GM23338 (cell line): ENCODE measurements at regions not wholly inside any gene's neighbourhood (a gene's known extent, or its start where the extent isn't known, plus 50 kb on each side); places are given as distances from the start of the nearest gene placed in this dataset.
A peak's percentile ranks its signal among the peaks of the same experiment; 100 is the strongest.

Experiments used
- ATAC-seq: fragments of 200-7000 bp; cut with Tn5 transposase; 3 replicates; pipeline ENCODE4 v1.9.1; 2020
- DNase-seq: peaks from one replicate; pipeline ENCODE4 v3.0.0-alpha.2; 2015; ENCODE audit warnings: low spot score
- H2AFZ ChIP-seq: fragments of 200-600 bp; sonication (generic); 2 replicates; pipeline ENCODE4 v1.8.0; 2016; ENCODE audit warnings: antibody characterized with exemption, mild to moderate bottlenecking, moderate library complexity
- H3F3A ChIP-seq: fragments of 200-600 bp; sonication (generic); replicated peaks from 2 replicates; pipeline ENCODE4 v1.8.0; 2017; ENCODE audit warnings: antibody characterized with exemption, mixed run types, low read depth
- H3K27ac ChIP-seq: fragments of 200-600 bp; sonication (generic); 2 replicates; pipeline ENCODE4 v1.6.1; 2016; ENCODE audit warnings: low read depth
- H3K27me3 ChIP-seq: fragments of 200-600 bp; sonication (generic); 2 replicates; pipeline ENCODE4 v1.8.0; 2016; ENCODE audit warnings: mild to moderate bottlenecking, mixed run types, moderate library complexity; ENCODE audit not compliant: insufficient read depth
- H3K36me3 ChIP-seq: fragments of 200-600 bp; sonication (generic); 2 replicates; pipeline ENCODE4 v1.8.0; 2016; ENCODE audit warnings: mild to moderate bottlenecking; ENCODE audit not compliant: insufficient read depth
- H3K4me1 ChIP-seq: fragments of 200-600 bp; sonication (generic); 2 replicates; pipeline ENCODE4 v1.8.0; 2016; ENCODE audit warnings: mild to moderate bottlenecking, moderate library complexity; ENCODE audit not compliant: insufficient read depth
- H3K4me2 ChIP-seq: fragments of 200-600 bp; sonication (generic); 2 replicates; pipeline ENCODE4 v1.7.1; 2017; ENCODE audit warnings: mixed run types
- H3K4me3 ChIP-seq: fragments of 200-600 bp; sonication (generic); 2 replicates; pipeline ENCODE4 v1.6.1; 2016; ENCODE audit warnings: mixed run types
- H3K79me2 ChIP-seq: fragments of 200-600 bp; sonication (generic); replicated peaks from 2 replicates; pipeline ENCODE4 v1.8.0; 2017; ENCODE audit warnings: mild to moderate bottlenecking; ENCODE audit not compliant: insufficient read depth
- H3K9me2 ChIP-seq: fragments of 200-600 bp; sonication (generic); 2 replicates; pipeline ENCODE4 v1.8.0; 2017; ENCODE audit not compliant: insufficient read depth
- H4K20me1 ChIP-seq: fragments of 200-600 bp; sonication (generic); replicated peaks from 2 replicates; pipeline ENCODE4 v1.8.0; 2017; ENCODE audit warnings: mild to moderate bottlenecking; ENCODE audit not compliant: insufficient read depth
- H3K27ac Mint-ChIP-seq: 2 replicates; pipeline ENCODE4 v1.8.0; 2020; ENCODE audit warnings: inconsistent platforms, mild to moderate bottlenecking, moderate library complexity, mixed read lengths
- H3K27me3 Mint-ChIP-seq: 3 replicates; pipeline ENCODE4 v1.8.0; 2022; ENCODE audit warnings: low read depth, mild to moderate bottlenecking, moderate library complexity, mixed read lengths, inconsistent platforms; ENCODE audit not compliant: insufficient read depth, poor library complexity
- H3K36me3 Mint-ChIP-seq: 3 replicates; pipeline ENCODE4 v1.8.0; 2021; ENCODE audit warnings: low read depth, mild to moderate bottlenecking, inconsistent platforms, moderate library complexity, mixed read lengths
- H3K4me1 Mint-ChIP-seq: 3 replicates; pipeline ENCODE4 v1.8.0; 2020; ENCODE audit warnings: mild to moderate bottlenecking, inconsistent platforms, mixed read lengths
- H3K4me3 Mint-ChIP-seq: 3 replicates; pipeline ENCODE4 v1.8.0; 2021; ENCODE audit warnings: moderate library complexity, mild to moderate bottlenecking, inconsistent platforms, mixed read lengths
- H3K9me3 Mint-ChIP-seq: 3 replicates; pipeline ENCODE4 v1.8.0; 2020; ENCODE audit warnings: moderate library complexity, mild to moderate bottlenecking, inconsistent platforms, mixed read lengths
- CREB1 ChIP-seq: fragments of 250-450 bp; sonication (Bioruptor Pico); IDR thresholded peaks from 2 replicates; pipeline ENCODE4 v1.5.0; 2020; ENCODE audit warnings: low read depth, mild to moderate bottlenecking, moderate library complexity
- EZH2 ChIP-seq: fragments of 200-600 bp; sonication (generic); IDR thresholded peaks from one replicate; pipeline ENCODE4 v1.8.0; 2017; ENCODE audit warnings: antibody characterized with exemption, mild to moderate bottlenecking, low read depth; ENCODE audit not compliant: unreplicated experiment
- EZH2phosphoT487 ChIP-seq: fragments of 200-600 bp; sonication (generic); IDR thresholded peaks from one replicate; pipeline ENCODE4 v1.8.1; 2018; ENCODE audit warnings: antibody characterized with exemption; ENCODE audit not compliant: unreplicated experiment
- JUNB ChIP-seq: IDR thresholded peaks from one replicate; pipeline ENCODE4 v1.6.1; 2016; ENCODE audit warnings: antibody characterized with exemption; ENCODE audit not compliant: unreplicated experiment
- NANOG ChIP-seq: IDR thresholded peaks from 2 replicates; pipeline ENCODE4 v1.6.1; 2016; ENCODE audit warnings: antibody characterized with exemption, borderline replicate concordance
- POLR2AphosphoS5 ChIP-seq: IDR thresholded peaks from 2 replicates; pipeline ENCODE4 v1.6.1; 2016; ENCODE audit warnings: antibody characterized with exemption, low read depth
- STAT1 ChIP-seq: IDR thresholded peaks from one replicate; pipeline ENCODE4 v1.6.1; 2016; ENCODE audit warnings: antibody characterized with exemption; ENCODE audit not compliant: unreplicated experiment
- ZNF114 ChIP-seq: fragments of 250-450 bp; sonication (Bioruptor Pico); IDR thresholded peaks from 2 replicates; pipeline ENCODE4 v1.5.0; 2020; ENCODE audit warnings: mild to moderate bottlenecking, moderate library complexity
- ZNF331 ChIP-seq: fragments of 250-450 bp; sonication (Bioruptor Pico); IDR thresholded peaks from 2 replicates; pipeline ENCODE4 v1.5.0; 2020; ENCODE audit warnings: low read depth, mild to moderate bottlenecking, moderate library complexity
- TF ChIP-seq, protein P1 (sequence below): IDR thresholded peaks from 2 replicates; pipeline ENCODE4 v1.6.1; 2016; ENCODE audit warnings: antibody characterized with exemption
- TF ChIP-seq, protein P2 (sequence below): IDR thresholded peaks from one replicate; pipeline ENCODE4 v1.6.1; 2018; ENCODE audit warnings: antibody characterized with exemption; ENCODE audit not compliant: unreplicated experiment
- TF ChIP-seq, protein P3 (sequence below): fragments of 250-450 bp; sonication (Bioruptor Pico); IDR thresholded peaks from 2 replicates; pipeline ENCODE4 v1.5.0; 2020; ENCODE audit warnings: mild to moderate bottlenecking, moderate library complexity
- TF ChIP-seq, protein P4 (sequence below), 2 experiments: fragments of 200-600 bp in 1 of 2; sonication (generic) in 1 of 2; conservative IDR thresholded peaks; 2 replicates each; pipeline versions ENCODE4 v1.5.1 to v1.6.1; 2016 to 2017; ENCODE audit warnings: antibody characterized with exemption in 2 of 2, low read depth in 2 of 2, mild to moderate bottlenecking in 2 of 2, moderate library complexity in 1 of 2

DNA sequence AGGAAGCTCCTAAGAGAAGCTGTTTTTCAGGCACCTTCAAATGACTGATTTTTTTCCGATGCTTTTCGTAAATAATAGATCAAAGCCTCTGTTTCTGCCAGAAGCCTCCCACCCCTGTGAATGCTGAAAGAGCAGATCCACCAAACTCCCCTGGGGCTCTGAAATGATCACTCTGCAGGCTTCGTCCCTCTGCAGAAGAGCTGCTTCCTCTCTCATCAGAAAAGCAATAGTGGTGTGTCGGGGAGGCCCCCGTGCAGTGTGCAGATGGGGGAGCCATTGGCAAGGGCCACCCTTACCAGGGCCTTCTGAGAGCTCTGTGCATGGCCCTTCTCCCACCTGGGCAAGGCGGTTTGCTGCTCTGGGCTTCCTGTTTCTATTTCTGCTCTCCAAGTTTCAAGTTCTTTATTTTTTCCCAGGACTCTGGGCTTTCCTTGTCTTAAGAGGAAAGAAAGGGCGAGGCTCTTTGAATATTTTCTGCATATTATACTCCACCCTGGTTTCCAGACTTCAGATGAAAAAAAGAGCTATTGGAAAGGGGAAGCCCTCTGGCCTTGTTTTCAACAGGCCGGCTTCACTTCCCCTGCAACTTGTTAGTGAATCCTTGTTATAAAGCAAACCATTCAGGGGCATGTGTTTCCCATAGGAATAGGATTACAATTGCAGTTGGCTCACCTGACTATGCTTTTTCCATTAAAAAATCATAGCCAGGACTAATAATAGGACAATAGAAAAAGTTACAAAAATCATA, 155.2 kb downstream of the TTLL2 start:
- H3K27me3 ChIP-seq: no peaks in the 10 kb centered on the region
- peak; percentile 13; the same call in 1 of the 3 replicates for ATAC-seq

More for the DNA sequence above, 155.2 kb downstream of the TTLL2 start:
- Histone ChIP-seq H3K4me1 (peaks cover 26% of the 10 kb centered on the region), H3F3A (no peaks in the 10 kb centered on the region), H3K79me2 (no peaks in the 10 kb centered on the region), H2AFZ (peak overlapping the region; percentile 82), H3K9me2 (peaks cover 24% of the 10 kb centered on the region), H4K20me1 (no peaks in the 10 kb centered on the region), H3K4me2 (peak overlapping the region; percentile 37), H3K27ac (no peak overlapping the region), H3K36me3 (no peaks in the 10 kb centered on the region), H3K4me3 (no peak overlapping the region)
- peaks cover 44% of the 10 kb centered on the region for H3K4me1 Mint-ChIP-seq
- DNase-seq: no peak
- H3K27ac Mint-ChIP-seq: peak overlapping the region; percentile 42; the same call in 1 of the 2 replicates
- peaks cover 10% of the 10 kb centered on the region for H3K27me3 Mint-ChIP-seq
- H3K9me3 Mint-ChIP-seq: no peaks in the 10 kb centered on the region
- no peaks in the 10 kb centered on the region for H3K36me3 Mint-ChIP-seq
- H3K4me3 Mint-ChIP-seq: no peak overlapping the region
- no peak for TF ChIP-seq STAT1
- TF ChIP-seq, protein P1, sequence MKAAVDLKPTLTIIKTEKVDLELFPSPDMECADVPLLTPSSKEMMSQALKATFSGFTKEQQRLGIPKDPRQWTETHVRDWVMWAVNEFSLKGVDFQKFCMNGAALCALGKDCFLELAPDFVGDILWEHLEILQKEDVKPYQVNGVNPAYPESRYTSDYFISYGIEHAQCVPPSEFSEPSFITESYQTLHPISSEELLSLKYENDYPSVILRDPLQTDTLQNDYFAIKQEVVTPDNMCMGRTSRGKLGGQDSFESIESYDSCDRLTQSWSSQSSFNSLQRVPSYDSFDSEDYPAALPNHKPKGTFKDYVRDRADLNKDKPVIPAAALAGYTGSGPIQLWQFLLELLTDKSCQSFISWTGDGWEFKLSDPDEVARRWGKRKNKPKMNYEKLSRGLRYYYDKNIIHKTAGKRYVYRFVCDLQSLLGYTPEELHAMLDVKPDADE: no peak
- TF ChIP-seq CREB1 (CRISPR knock-in tag): no peak
- TF ChIP-seq JUNB: no peak
- TF ChIP-seq, protein P2, sequence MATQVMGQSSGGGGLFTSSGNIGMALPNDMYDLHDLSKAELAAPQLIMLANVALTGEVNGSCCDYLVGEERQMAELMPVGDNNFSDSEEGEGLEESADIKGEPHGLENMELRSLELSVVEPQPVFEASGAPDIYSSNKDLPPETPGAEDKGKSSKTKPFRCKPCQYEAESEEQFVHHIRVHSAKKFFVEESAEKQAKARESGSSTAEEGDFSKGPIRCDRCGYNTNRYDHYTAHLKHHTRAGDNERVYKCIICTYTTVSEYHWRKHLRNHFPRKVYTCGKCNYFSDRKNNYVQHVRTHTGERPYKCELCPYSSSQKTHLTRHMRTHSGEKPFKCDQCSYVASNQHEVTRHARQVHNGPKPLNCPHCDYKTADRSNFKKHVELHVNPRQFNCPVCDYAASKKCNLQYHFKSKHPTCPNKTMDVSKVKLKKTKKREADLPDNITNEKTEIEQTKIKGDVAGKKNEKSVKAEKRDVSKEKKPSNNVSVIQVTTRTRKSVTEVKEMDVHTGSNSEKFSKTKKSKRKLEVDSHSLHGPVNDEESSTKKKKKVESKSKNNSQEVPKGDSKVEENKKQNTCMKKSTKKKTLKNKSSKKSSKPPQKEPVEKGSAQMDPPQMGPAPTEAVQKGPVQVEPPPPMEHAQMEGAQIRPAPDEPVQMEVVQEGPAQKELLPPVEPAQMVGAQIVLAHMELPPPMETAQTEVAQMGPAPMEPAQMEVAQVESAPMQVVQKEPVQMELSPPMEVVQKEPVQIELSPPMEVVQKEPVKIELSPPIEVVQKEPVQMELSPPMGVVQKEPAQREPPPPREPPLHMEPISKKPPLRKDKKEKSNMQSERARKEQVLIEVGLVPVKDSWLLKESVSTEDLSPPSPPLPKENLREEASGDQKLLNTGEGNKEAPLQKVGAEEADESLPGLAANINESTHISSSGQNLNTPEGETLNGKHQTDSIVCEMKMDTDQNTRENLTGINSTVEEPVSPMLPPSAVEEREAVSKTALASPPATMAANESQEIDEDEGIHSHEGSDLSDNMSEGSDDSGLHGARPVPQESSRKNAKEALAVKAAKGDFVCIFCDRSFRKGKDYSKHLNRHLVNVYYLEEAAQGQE: no peak
- TF ChIP-seq, protein P3, sequence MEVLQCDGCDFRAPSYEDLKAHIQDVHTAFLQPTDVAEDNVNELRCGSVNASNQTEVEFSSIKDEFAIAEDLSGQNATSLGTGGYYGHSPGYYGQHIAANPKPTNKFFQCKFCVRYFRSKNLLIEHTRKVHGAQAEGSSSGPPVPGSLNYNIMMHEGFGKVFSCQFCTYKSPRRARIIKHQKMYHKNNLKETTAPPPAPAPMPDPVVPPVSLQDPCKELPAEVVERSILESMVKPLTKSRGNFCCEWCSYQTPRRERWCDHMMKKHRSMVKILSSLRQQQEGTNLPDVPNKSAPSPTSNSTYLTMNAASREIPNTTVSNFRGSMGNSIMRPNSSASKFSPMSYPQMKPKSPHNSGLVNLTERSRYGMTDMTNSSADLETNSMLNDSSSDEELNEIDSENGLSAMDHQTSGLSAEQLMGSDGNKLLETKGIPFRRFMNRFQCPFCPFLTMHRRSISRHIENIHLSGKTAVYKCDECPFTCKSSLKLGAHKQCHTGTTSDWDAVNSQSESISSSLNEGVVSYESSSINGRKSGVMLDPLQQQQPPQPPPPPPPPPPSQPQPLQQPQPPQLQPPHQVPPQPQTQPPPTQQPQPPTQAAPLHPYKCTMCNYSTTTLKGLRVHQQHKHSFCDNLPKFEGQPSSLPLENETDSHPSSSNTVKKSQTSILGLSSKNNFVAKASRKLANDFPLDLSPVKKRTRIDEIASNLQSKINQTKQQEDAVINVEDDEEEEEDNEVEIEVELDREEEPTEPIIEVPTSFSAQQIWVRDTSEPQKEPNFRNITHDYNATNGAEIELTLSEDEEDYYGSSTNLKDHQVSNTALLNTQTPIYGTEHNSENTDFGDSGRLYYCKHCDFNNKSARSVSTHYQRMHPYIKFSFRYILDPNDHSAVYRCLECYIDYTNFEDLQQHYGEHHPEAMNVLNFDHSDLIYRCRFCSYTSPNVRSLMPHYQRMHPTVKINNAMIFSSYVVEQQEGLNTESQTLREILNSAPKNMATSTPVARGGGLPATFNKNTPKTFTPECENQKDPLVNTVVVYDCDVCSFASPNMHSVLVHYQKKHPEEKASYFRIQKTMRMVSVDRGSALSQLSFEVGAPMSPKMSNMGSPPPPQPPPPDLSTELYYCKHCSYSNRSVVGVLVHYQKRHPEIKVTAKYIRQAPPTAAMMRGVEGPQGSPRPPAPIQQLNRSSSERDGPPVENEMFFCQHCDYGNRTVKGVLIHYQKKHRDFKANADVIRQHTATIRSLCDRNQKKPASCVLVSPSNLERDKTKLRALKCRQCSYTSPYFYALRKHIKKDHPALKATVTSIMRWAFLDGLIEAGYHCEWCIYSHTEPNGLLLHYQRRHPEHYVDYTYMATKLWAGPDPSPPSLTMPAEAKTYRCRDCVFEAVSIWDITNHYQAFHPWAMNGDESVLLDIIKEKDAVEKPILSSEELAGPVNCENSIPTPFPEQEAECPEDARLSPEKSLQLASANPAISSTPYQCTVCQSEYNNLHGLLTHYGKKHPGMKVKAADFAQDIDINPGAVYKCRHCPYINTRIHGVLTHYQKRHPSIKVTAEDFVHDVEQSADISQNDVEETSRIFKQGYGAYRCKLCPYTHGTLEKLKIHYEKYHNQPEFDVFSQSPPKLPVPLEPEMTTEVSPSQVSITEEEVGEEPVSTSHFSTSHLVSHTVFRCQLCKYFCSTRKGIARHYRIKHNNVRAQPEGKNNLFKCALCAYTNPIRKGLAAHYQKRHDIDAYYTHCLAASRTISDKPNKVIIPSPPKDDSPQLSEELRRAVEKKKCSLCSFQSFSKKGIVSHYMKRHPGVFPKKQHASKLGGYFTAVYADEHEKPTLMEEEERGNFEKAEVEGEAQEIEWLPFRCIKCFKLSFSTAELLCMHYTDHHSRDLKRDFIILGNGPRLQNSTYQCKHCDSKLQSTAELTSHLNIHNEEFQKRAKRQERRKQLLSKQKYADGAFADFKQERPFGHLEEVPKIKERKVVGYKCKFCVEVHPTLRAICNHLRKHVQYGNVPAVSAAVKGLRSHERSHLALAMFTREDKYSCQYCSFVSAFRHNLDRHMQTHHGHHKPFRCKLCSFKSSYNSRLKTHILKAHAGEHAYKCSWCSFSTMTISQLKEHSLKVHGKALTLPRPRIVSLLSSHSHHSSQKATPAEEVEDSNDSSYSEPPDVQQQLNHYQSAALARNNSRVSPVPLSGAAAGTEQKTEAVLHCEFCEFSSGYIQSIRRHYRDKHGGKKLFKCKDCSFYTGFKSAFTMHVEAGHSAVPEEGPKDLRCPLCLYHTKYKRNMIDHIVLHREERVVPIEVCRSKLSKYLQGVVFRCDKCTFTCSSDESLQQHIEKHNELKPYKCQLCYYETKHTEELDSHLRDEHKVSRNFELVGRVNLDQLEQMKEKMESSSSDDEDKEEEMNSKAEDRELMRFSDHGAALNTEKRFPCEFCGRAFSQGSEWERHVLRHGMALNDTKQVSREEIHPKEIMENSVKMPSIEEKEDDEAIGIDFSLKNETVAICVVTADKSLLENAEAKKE (CRISPR knock-in tag): no peak
- no peak for TF ChIP-seq NANOG
- no peak for TF ChIP-seq POLR2AphosphoS5
- TF ChIP-seq EZH2phosphoT487: no peak
- no peak for TF ChIP-seq ZNF114 (CRISPR knock-in tag)
- TF ChIP-seq, protein P4, sequence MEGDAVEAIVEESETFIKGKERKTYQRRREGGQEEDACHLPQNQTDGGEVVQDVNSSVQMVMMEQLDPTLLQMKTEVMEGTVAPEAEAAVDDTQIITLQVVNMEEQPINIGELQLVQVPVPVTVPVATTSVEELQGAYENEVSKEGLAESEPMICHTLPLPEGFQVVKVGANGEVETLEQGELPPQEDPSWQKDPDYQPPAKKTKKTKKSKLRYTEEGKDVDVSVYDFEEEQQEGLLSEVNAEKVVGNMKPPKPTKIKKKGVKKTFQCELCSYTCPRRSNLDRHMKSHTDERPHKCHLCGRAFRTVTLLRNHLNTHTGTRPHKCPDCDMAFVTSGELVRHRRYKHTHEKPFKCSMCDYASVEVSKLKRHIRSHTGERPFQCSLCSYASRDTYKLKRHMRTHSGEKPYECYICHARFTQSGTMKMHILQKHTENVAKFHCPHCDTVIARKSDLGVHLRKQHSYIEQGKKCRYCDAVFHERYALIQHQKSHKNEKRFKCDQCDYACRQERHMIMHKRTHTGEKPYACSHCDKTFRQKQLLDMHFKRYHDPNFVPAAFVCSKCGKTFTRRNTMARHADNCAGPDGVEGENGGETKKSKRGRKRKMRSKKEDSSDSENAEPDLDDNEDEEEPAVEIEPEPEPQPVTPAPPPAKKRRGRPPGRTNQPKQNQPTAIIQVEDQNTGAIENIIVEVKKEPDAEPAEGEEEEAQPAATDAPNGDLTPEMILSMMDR (conservative IDR thresholded peaks at IDR 0.05; ENCODE audit: low read depth in 2 of 2): no peak
- TF ChIP-seq EZH2: no peak
- TF ChIP-seq ZNF331 (CRISPR knock-in tag): no peak
